Caco-2 (cell line): ENCODE measurements at regions not wholly inside any gene's neighbourhood (a gene's known extent, or its start where the extent isn't known, plus 50 kb on each side); places are given as distances from the start of the nearest gene placed in this dataset.

Experiments used
- BruUV-seq: library from RNA; stranded (reverse); fragments of 400-500 nt; replicated peaks from 2 replicates; lab custom pipeline; 2021; lab: Mats Ljungman, UMichigan
- CTCF ChIA-PET: fragments of 300-600 bp; sonication (Branson Sonifier 250); formaldehyde crosslinking; loops from one replicate; lab custom pipeline; 2022; ENCODE audit warnings: antibody characterized with exemption; lab: Charles Lee
- POLR2A ChIA-PET: fragments of 300-600 bp; sonication (Branson Sonifier 250); formaldehyde crosslinking; loops from one replicate; lab custom pipeline; 2022; ENCODE audit warnings: antibody characterized with exemption; lab: Charles Lee
- DNase-seq, 2 experiments: peaks; one replicate each; pipeline versions ENCODE4 v3.0.0 to v3.0.0-alpha.2; 2020 to 2022
- H3K27me3 ChIP-seq: replicated peaks from 2 replicates; pipeline ENCODE4 v1.6.0; 2011; ENCODE audit warnings: low read length; ENCODE audit not compliant: control insufficient read depth, insufficient read depth
- H3K36me3 ChIP-seq: 2 replicates; pipeline ENCODE4 v1.5.1; 2011; ENCODE audit warnings: low read length; ENCODE audit not compliant: control insufficient read depth, insufficient read depth
- H3K4me1 ChIP-seq: fragments of 250-450 bp; sonication (Bioruptor Pico); 2 replicates; pipeline ENCODE4 v1.5.1; 2020; ENCODE audit warnings: mild to moderate bottlenecking
- H3K4me3 ChIP-seq: 2 replicates; pipeline ENCODE4 v1.5.1; 2011; ENCODE audit warnings: low read depth, mild to moderate bottlenecking, control low read depth, low read length
- H3K9me3 ChIP-seq: fragments of 250-450 bp; sonication (Bioruptor Pico); 2 replicates; pipeline ENCODE4 v1.5.1; 2020; ENCODE audit warnings: mild to moderate bottlenecking, moderate library complexity
- H3K27ac Mint-ChIP-seq: one replicate; pipeline ENCODE4 v1.8.0; 2022; ENCODE audit warnings: mixed read lengths; ENCODE audit not compliant: unreplicated experiment
- H3K27me3 Mint-ChIP-seq: one replicate; pipeline ENCODE4 v1.8.0; 2022; ENCODE audit warnings: mixed read lengths; ENCODE audit not compliant: insufficient read depth, unreplicated experiment
- H3K36me3 Mint-ChIP-seq: one replicate; pipeline ENCODE4 v1.8.0; 2022; ENCODE audit warnings: mild to moderate bottlenecking, mixed read lengths; ENCODE audit not compliant: insufficient read depth, unreplicated experiment
- H3K4me1 Mint-ChIP-seq: one replicate; pipeline ENCODE4 v1.8.0; 2022; ENCODE audit warnings: low read depth, mixed read lengths; ENCODE audit not compliant: unreplicated experiment
- H3K4me3 Mint-ChIP-seq: one replicate; pipeline ENCODE4 v1.8.0; 2022; ENCODE audit warnings: mild to moderate bottlenecking, moderate library complexity, mixed read lengths; ENCODE audit not compliant: unreplicated experiment
- H3K9me3 Mint-ChIP-seq: one replicate; pipeline ENCODE4 v1.8.0; 2022; ENCODE audit warnings: mixed read lengths; ENCODE audit not compliant: unreplicated experiment
- intact Hi-C: fragments of 100-400 bp; cut with micrococcal nuclease; formaldehyde crosslinking; loops from one replicate; pipeline ENCODE4 v1.10.0; 2022; ENCODE audit not compliant: unreplicated experiment
- TF ChIP-seq, protein P1 (sequence below), 2 experiments: fragments of 200-600 bp in 1 of 2; IDR thresholded peaks; 1 replicate in 1 of 2; 2 replicates in 1 of 2; pipeline versions ENCODE4 v1.5.1 to v1.8.0; 2011 to 2022; ENCODE audit warnings: antibody characterized with exemption in 1 of 2, control low read depth in 1 of 2, inconsistent platforms in 1 of 2, low read depth in 1 of 2, low read length in 1 of 2, mild to moderate bottlenecking in 1 of 2, moderate library complexity in 1 of 2; ENCODE audit not compliant: insufficient read depth in 1 of 2, severe bottlenecking in 1 of 2, unreplicated experiment in 1 of 2

DNA sequence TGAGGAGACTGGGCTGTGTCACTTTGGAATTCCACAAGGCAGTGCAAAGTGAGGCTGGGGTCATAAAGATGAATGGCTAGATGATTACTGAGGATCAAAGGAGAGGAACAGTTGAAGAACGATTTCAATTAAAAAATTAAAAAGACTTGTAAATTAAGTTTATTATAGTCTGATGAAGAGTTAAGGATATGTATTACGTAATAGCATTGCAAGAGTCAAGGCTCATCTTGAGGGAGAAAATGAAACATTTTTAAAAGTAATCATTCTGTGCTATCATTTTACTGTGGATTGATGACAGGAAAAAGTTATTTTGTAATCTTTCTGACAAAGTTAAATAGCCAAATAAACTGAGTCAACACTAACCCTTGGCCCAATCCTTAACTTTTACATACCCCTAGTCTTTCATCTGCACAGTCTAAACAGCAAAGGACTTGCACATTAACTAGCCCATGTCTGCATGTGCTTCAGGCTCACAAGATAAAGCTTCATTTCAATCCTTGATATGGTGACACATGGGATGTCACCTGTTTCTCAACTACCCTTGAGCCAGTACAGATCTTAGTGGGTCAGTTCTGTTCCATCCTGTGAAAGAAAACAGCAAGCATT lies 465.5 kb upstream of the CTSO start:
- Mint-ChIP-seq H3K27ac (peak overlapping the region; percentile 59), H3K4me3 (no peak overlapping the region), H3K4me1 (no peaks in the 10 kb centered on the region), H3K36me3 (no peaks in the 10 kb centered on the region), H3K9me3 (peaks cover 22% of the 10 kb centered on the region), H3K27me3 (no peaks in the 10 kb centered on the region)
- Histone ChIP-seq H3K36me3 (no peaks in the 10 kb centered on the region), H3K4me1 (peaks cover 29% of the 10 kb centered on the region), H3K27me3 (no peaks in the 10 kb centered on the region), H3K9me3 (peaks cover 10% of the 10 kb centered on the region; the same call in 1 of the 2 replicates), H3K4me3 (no peak overlapping the region)
- POLR2A ChIA-PET, result no interaction called here
- CTCF ChIA-PET, result no interaction called here
- BruUV-seq, result no TSS peak
- DNase-seq, result peak; percentile 16 to 38
- intact Hi-C loops, result no loop called here
- TF ChIP-seq, protein P1, sequence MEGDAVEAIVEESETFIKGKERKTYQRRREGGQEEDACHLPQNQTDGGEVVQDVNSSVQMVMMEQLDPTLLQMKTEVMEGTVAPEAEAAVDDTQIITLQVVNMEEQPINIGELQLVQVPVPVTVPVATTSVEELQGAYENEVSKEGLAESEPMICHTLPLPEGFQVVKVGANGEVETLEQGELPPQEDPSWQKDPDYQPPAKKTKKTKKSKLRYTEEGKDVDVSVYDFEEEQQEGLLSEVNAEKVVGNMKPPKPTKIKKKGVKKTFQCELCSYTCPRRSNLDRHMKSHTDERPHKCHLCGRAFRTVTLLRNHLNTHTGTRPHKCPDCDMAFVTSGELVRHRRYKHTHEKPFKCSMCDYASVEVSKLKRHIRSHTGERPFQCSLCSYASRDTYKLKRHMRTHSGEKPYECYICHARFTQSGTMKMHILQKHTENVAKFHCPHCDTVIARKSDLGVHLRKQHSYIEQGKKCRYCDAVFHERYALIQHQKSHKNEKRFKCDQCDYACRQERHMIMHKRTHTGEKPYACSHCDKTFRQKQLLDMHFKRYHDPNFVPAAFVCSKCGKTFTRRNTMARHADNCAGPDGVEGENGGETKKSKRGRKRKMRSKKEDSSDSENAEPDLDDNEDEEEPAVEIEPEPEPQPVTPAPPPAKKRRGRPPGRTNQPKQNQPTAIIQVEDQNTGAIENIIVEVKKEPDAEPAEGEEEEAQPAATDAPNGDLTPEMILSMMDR (IDR thresholded peaks at IDR 0.05; ENCODE audit: insufficient read depth in 1 of 2, low read depth in 1 of 2, low read length in 1 of 2, severe bottlenecking in 1 of 2, unreplicated experiment in 1 of 2), result no peak

- ChIA-PET POLR2A (no interaction called here), CTCF (no interaction called here)
- H3K4me1 Mint-ChIP-seq, result no peaks in the 10 kb centered on the region
- peaks cover 24% of the 10 kb centered on the region for H3K4me1 ChIP-seq
- peaks cover 10% of the 10 kb centered on the region; the same call in 1 of the 2 replicates for H3K9me3 ChIP-seq
- TF ChIP-seq, protein P1 (IDR thresholded peaks at IDR 0.05; ENCODE audit: insufficient read depth in 1 of 2, low read depth in 1 of 2, low read length in 1 of 2, severe bottlenecking in 1 of 2, unreplicated experiment in 1 of 2), result no peak
- intact Hi-C loops, result no loop called here
- H3K27ac Mint-ChIP-seq, result no peak overlapping the region
- no peaks in the 10 kb centered on the region for H3K27me3 ChIP-seq
- H3K4me3 ChIP-seq, result no peak overlapping the region
- H3K36me3 ChIP-seq, result no peaks in the 10 kb centered on the region
- H3K4me3 Mint-ChIP-seq, result no peak overlapping the region
- no peaks in the 10 kb centered on the region for H3K36me3 Mint-ChIP-seq
- no peaks in the 10 kb centered on the region for H3K27me3 Mint-ChIP-seq
- no TSS peak for BruUV-seq
- no peak for DNase-seq
- H3K9me3 Mint-ChIP-seq, result peaks cover 22% of the 10 kb centered on the region
These were observed 460.7 kb upstream of the CTSO start for GRCh38 chr4:156414406-156414805.

DNA sequence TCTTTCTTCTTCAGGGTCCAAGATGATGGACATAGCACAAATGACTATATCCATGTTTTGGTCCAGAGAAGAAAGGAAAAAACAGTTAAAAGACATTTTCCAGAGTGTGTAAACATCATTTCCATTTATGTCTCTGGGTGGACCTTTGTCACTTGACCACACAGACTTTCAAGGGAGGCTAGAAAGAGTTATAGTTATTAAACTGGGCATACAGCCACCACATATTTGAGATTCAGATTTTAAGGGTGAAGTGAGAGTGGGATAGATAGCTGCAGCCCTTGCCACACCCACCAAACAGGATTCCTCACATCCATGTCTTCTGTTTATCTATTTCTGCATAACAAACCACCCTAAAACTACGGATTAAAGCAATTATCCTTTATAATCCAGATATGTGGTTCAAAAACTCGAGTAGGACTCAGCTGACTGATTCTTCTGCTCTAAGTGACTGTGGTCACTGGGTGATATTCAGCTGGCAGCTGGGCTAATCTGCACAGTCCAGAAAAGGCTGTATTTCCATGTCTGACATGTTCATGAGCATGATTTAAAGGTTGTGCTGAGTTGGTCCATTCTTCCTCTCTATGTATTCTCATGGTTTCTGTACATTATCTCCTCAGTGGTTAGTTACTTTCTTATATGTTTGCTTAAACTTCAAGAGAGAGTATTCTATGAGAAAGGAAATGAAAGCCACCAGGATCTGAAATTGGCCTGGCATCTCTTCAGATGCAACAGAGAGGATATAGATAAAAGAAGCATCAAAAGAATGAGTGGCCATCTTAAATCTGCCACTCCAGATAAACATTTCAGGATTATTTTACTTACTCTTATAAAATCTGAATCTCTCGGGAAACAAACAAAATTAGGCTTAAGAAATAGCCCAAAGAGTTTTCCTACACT lies 459.8 kb upstream of the CTSO start:
- intact Hi-C loops, result no loop called here
- POLR2A ChIA-PET, result no interaction called here

More for the DNA sequence above, 459.8 kb upstream of the CTSO start:
- no peak overlapping the region for H3K27ac Mint-ChIP-seq
- no peak overlapping the region for H3K4me3 Mint-ChIP-seq
- peaks cover 9% of the 10 kb centered on the region; the same call in 1 of the 2 replicates for H3K9me3 ChIP-seq
- no TSS peak for BruUV-seq
- H3K9me3 Mint-ChIP-seq, result peaks cover 18% of the 10 kb centered on the region
- H3K4me3 ChIP-seq, result no peak overlapping the region
- no peak for DNase-seq
- no peaks in the 10 kb centered on the region for H3K27me3 ChIP-seq
- TF ChIP-seq, protein P1 (IDR thresholded peaks at IDR 0.05; ENCODE audit: insufficient read depth in 1 of 2, low read depth in 1 of 2, low read length in 1 of 2, severe bottlenecking in 1 of 2, unreplicated experiment in 1 of 2), result no peak
- H3K36me3 ChIP-seq, result no peaks in the 10 kb centered on the region
- CTCF ChIA-PET, result no interaction called here
- no peaks in the 10 kb centered on the region for H3K36me3 Mint-ChIP-seq
- peaks cover 16% of the 10 kb centered on the region for H3K4me1 ChIP-seq
- H3K4me1 Mint-ChIP-seq, result no peaks in the 10 kb centered on the region
- H3K27me3 Mint-ChIP-seq, result no peaks in the 10 kb centered on the region
